ENCODE measurements at regions not wholly inside any gene's neighbourhood (a gene's known extent, or its start where the extent isn't known, plus 50 kb on each side); places are given as distances from the start of the nearest gene placed in this dataset.

DNA sequence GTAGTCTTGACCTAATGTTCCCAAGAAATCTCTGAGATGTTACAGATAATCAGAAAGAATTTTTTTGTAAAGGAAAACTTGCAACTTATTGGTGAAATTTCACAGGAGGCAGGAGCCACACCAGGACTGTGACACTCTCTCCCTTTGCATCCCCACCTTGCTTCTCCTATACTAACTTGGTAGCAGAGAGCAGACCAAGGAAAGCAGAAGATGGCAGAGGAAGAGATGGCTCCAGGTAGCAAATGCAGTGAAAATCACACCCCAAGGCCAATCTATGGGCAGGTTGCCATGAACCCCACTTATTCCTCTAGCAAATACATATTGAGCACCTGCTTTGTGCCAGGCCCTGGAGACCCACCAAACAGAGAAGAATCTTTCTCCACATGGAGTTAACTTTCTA, 303.4 kb upstream of the C1orf174 start:
- Histone ChIP-seq H3K9me3 (no peaks in the 10 kb centered on the region), H3K4me3 (ENCODE audit: low read depth in 1 of 2, low read length in 1 of 2) (no peak overlapping the region), H3K36me3 (no peaks in the 10 kb centered on the region)

DNA sequence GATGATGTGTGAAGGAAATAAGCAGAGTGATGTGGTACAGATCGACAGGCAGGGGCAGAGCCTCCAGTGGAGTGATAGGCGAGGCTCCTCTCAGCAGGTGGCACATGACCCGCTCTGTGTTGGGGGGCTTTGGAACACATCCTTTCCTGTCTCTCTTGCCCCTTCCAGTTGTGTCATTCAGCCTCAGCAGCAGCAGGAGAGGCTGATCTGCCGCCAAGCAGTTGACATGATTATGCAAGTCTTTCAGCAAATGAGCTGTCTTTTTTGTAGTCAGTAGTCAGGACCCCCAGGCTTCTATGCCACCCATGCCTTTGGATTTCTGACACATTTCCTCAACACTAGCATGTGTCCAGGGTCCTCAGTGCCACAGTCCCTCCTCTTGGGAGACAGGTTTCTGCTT, 307.1 kb upstream of the C1orf174 start:
- Histone ChIP-seq H3K36me3 (no peaks in the 10 kb centered on the region), H3K27me3 (no peaks in the 10 kb centered on the region), H3K27ac (no peak overlapping the region), H3K4me1 (ENCODE audit: control insufficient read depth in 1 of 2, insufficient read depth in 1 of 2, low read depth in 1 of 2, low read length in 1 of 2) (no peaks in the 10 kb centered on the region), H3K9me3 (no peaks in the 10 kb centered on the region), H3K4me3 (ENCODE audit: low read depth in 1 of 2, low read length in 1 of 2) (no peak overlapping the region)
- TF ChIP-seq, protein P1, sequence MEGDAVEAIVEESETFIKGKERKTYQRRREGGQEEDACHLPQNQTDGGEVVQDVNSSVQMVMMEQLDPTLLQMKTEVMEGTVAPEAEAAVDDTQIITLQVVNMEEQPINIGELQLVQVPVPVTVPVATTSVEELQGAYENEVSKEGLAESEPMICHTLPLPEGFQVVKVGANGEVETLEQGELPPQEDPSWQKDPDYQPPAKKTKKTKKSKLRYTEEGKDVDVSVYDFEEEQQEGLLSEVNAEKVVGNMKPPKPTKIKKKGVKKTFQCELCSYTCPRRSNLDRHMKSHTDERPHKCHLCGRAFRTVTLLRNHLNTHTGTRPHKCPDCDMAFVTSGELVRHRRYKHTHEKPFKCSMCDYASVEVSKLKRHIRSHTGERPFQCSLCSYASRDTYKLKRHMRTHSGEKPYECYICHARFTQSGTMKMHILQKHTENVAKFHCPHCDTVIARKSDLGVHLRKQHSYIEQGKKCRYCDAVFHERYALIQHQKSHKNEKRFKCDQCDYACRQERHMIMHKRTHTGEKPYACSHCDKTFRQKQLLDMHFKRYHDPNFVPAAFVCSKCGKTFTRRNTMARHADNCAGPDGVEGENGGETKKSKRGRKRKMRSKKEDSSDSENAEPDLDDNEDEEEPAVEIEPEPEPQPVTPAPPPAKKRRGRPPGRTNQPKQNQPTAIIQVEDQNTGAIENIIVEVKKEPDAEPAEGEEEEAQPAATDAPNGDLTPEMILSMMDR (IDR thresholded peaks at IDR 0.05) = no peak

More for the DNA sequence above, 303.4 kb upstream of the C1orf174 start:
- no peaks in the 10 kb centered on the region for H3K27me3 ChIP-seq
- H3K27ac ChIP-seq = no peak overlapping the region
- H3K4me1 ChIP-seq (ENCODE audit: control insufficient read depth in 1 of 2, insufficient read depth in 1 of 2, low read depth in 1 of 2, low read length in 1 of 2) = no peaks in the 10 kb centered on the region
- TF ChIP-seq, protein P1 (IDR thresholded peaks at IDR 0.05) = no peak

DNA sequence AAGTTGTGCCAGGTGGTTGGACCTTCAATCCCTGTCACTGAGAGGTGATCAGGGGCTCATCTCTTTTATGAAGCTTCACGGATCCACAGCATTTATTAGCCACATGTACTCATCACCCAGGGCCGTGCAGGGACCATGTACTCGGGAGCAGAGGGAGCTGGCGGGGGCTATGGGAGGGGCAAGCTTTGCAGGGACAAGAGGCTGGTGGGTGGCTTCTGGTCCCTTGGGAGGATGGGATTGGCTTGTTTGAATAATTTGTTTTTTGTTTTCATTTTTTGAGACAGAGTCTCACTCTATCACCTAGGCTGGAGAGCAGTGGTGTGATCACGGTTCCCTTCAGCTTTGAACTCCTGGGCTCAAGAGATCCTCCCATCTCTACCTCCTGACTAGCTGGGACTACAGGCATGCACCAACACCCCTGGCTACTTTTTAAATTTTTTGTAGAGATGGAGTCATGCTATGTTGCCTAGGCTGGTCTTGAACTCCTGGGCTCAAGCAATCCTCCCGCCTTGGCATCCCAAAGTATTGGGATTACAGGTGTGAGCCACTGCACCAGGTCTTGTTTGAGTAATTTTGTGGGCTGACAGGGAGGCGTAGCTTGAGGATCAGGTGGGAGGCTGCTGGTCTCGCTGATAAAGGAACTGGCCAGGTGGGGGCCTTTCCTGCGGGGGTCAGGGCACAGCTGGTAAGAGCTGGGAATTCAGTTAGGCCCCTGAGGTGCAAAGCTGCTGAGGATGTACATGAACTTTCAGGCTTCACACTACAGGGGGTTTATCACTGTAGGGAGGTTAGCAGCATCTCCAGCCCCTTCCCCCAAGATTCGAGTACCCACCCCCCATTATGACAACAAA, 308.0 kb upstream of the C1orf174 start:
- Histone ChIP-seq H3K36me3 (no peaks in the 10 kb centered on the region), H3K9me3 (no peaks in the 10 kb centered on the region)

DNA sequence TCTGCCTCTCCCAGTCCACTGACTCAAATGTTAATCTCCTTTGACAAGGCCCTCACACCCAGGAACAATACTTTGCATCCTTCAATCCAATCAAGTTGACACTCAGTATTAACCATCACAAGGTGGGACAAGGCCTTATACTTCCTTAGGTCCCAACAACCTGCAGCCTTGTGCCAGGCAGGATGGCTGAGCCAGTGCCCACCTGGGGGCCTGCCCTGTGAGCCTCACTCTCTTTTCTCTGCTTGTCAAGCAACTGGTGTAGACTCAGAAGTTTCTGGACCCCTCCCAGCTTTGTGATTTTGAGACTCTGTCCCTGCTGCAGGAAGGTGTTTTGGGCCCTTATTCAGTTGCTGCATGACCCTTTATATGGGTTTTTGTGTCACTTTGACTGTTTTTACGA, 310.0 kb upstream of the C1orf174 start:
- TF ChIP-seq, protein P1 (IDR thresholded peaks at IDR 0.05) = no peak
- Histone ChIP-seq H3K27ac (no peak overlapping the region), H3K4me3 (ENCODE audit: low read depth in 1 of 2, low read length in 1 of 2) (no peak overlapping the region), H3K36me3 (no peaks in the 10 kb centered on the region), H3K4me1 (ENCODE audit: control insufficient read depth in 1 of 2, insufficient read depth in 1 of 2, low read depth in 1 of 2, low read length in 1 of 2) (no peaks in the 10 kb centered on the region), H3K27me3 (no peaks in the 10 kb centered on the region), H3K9me3 (no peaks in the 10 kb centered on the region)

More for the DNA sequence above, 308.0 kb upstream of the C1orf174 start:
- Histone ChIP-seq H3K4me3 (ENCODE audit: low read depth in 1 of 2, low read length in 1 of 2) (no peak overlapping the region), H3K27me3 (no peaks in the 10 kb centered on the region), H3K4me1 (ENCODE audit: control insufficient read depth in 1 of 2, insufficient read depth in 1 of 2, low read depth in 1 of 2, low read length in 1 of 2) (no peaks in the 10 kb centered on the region), H3K27ac (no peak overlapping the region)
- TF ChIP-seq, protein P1 (IDR thresholded peaks at IDR 0.05) = no peak

DNA sequence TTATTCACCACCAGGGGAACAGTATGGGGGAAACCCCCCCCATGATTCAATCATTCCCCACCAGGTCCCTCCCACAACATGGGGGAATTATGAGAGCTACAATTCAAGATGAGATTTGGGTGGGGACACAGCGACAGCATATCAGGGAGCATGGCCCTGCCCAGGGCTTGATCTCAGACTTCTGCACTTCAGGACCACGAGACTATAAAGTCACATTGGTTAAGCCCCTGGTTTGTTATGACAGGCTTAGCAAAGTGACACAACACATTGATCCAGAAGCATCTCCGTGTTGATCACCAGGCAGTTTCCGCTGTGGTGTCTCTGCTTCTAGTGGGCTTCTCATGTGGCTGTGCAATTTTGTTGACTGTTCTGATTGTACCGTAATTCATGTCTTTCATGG, 312.7 kb upstream of the C1orf174 start:
- TF ChIP-seq, protein P1 (IDR thresholded peaks at IDR 0.05) = no peak
- Histone ChIP-seq H3K4me1 (ENCODE audit: control insufficient read depth in 1 of 2, insufficient read depth in 1 of 2, low read depth in 1 of 2, low read length in 1 of 2) (no peaks in the 10 kb centered on the region), H3K9me3 (no peaks in the 10 kb centered on the region), H3K4me3 (ENCODE audit: low read depth in 1 of 2, low read length in 1 of 2) (no peak overlapping the region), H3K36me3 (no peaks in the 10 kb centered on the region), H3K27me3 (no peaks in the 10 kb centered on the region), H3K27ac (no peak overlapping the region)

Measured in neutrophil (primary cell).